Esophagus muscularis mucosa (tissue), 3 donors: ENCODE measurements at regions not wholly inside any gene's neighbourhood (a gene's known extent, or its start where the extent isn't known, plus 50 kb on each side); places are given as distances from the start of the nearest gene placed in this dataset.

Experiments
- POLR2AphosphoS5 ChIP-seq, 2 donors: sonication (generic); formaldehyde crosslinking; IDR thresholded peaks; one replicate each; pipeline ENCODE4 v1.6.1; 2017; ENCODE audit warnings: antibody characterized with exemption in 2 of 2
- TF ChIP-seq, protein P1 (sequence below), 3 experiments: fragments of 200-600 bp in 2 of 3; fragments of 450-650 bp in 1 of 3; sonication (generic) in 2 of 3; IDR thresholded peaks; one replicate each; pipeline ENCODE4 v1.5.1; 2017 to 2019; ENCODE audit warnings: antibody characterized with exemption in 3 of 3, mild to moderate bottlenecking in 2 of 3, moderate library complexity in 1 of 3

DNA sequence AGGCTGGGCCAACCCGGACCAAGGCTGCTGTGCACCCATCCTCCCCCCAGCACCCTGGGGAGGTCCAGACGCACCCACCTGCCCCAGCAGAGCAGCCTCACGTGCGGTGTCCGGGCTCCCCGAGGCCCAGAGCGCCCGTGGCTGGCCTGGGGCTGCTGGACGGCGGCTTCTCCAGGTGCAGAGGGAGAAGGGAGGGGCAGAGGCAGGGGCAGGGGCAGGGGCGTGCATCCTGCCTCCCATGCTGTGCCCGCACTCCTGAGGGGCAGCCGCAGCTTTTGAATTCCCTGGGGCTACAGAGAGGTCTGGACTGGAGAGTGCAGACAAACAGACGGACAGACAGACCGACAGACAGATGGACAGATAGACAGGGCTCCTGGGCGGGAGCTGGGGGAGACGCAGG lies 83.6 kb upstream of the PRR5 start:
- TF ChIP-seq, protein P1, sequence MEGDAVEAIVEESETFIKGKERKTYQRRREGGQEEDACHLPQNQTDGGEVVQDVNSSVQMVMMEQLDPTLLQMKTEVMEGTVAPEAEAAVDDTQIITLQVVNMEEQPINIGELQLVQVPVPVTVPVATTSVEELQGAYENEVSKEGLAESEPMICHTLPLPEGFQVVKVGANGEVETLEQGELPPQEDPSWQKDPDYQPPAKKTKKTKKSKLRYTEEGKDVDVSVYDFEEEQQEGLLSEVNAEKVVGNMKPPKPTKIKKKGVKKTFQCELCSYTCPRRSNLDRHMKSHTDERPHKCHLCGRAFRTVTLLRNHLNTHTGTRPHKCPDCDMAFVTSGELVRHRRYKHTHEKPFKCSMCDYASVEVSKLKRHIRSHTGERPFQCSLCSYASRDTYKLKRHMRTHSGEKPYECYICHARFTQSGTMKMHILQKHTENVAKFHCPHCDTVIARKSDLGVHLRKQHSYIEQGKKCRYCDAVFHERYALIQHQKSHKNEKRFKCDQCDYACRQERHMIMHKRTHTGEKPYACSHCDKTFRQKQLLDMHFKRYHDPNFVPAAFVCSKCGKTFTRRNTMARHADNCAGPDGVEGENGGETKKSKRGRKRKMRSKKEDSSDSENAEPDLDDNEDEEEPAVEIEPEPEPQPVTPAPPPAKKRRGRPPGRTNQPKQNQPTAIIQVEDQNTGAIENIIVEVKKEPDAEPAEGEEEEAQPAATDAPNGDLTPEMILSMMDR (IDR thresholded peaks at IDR 0.05), result no peak
- TF ChIP-seq POLR2AphosphoS5 (IDR thresholded peaks at IDR 0.05), result no peak
